ENCODE measurements at regions not wholly inside any gene's neighbourhood (a gene's known extent, or its start where the extent isn't known, plus 50 kb on each side); places are given as distances from the start of the nearest gene placed in this dataset.

GRCh38 chr3:171965067-171965712, 74.2 kb upstream of the FNDC3B start:
- CTCF ChIA-PET, result no interaction called here
- POLR2A ChIA-PET, result no interaction called here
- TF ChIP-seq CTCF (IDR thresholded peaks at IDR 0.05; ENCODE audit: control extremely low read depth, extremely low read depth, low read depth, missing control alignments), result no peak
- no peak for DNase-seq (ENCODE audit: extremely low spot score)

GRCh38 chr3:171966533-171967136, 72.7 kb upstream of the FNDC3B start:
- DNase-seq (ENCODE audit: extremely low spot score), result no peak
- ChIA-PET POLR2A (no interaction called here), CTCF (interaction anchor here (1.2 kb wide), 1 partner anchor 8 kb away, joined by 4 read pairs; no protein-coding TSS in a partner anchor)
- no peak for TF ChIP-seq CTCF (IDR thresholded peaks at IDR 0.05; ENCODE audit: control extremely low read depth, extremely low read depth, low read depth, missing control alignments)

- POLR2A ChIA-PET, result no interaction called here
- no peak for DNase-seq (ENCODE audit: extremely low spot score)
- CTCF ChIA-PET, result interaction anchor here (1.2 kb wide), 1 partner anchor 8 kb away, joined by 4 read pairs; no protein-coding TSS in a partner anchor
- TF ChIP-seq CTCF (IDR thresholded peaks at IDR 0.05; ENCODE audit: control extremely low read depth, extremely low read depth, low read depth, missing control alignments), result no peak
Observed at GRCh38 chr3:171967137-171967783, 72.1 kb upstream of the FNDC3B start.

- DNase-seq (ENCODE audit: extremely low spot score), result no peak
- TF ChIP-seq CTCF (IDR thresholded peaks at IDR 0.05; ENCODE audit: control extremely low read depth, extremely low read depth, low read depth, missing control alignments), result no peak
- CTCF ChIA-PET, result no interaction called here
- POLR2A ChIA-PET, result no interaction called here
Observed at GRCh38 chr3:171967932-171968678, 71.3 kb upstream of the FNDC3B start.

- CTCF ChIA-PET, result interaction anchor here (1.1 kb wide), 1 partner anchor 101 kb away, joined by 3 read pairs; no protein-coding TSS in a partner anchor
- POLR2A ChIA-PET, result no interaction called here
- DNase-seq (ENCODE audit: extremely low spot score), result no peak
- no peak for TF ChIP-seq CTCF (IDR thresholded peaks at IDR 0.05; ENCODE audit: control extremely low read depth, extremely low read depth, low read depth, missing control alignments)
Observed at GRCh38 chr3:171970301-171970788, 69.0 kb upstream of the FNDC3B start.

- TF ChIP-seq CTCF (IDR thresholded peaks at IDR 0.05; ENCODE audit: control extremely low read depth, extremely low read depth, low read depth, missing control alignments), result no peak
- no peak for DNase-seq (ENCODE audit: extremely low spot score)
- ChIA-PET POLR2A (no interaction called here), CTCF (interaction anchor here (1.4 kb wide), 1 partner anchor 9 kb away, joined by 3 read pairs; no protein-coding TSS in a partner anchor)
Observed at GRCh38 chr3:171971919-171972514, 67.4 kb upstream of the FNDC3B start.

Measured in GM10248 (cell line).